DMS 273 (cell line): ENCODE measurements at regions not wholly inside any gene's neighbourhood (a gene's known extent, or its start where the extent isn't known, plus 50 kb on each side); places are given as distances from the start of the nearest gene placed in this dataset.
"Not testable (repeated sequence)": the region's sequence is repeated elsewhere in the genome, so short reads cannot be mapped to it uniquely, and the experiment has no call there.

Experiments
- DNase-seq: peaks from one replicate; lab custom pipeline; 2025; ENCODE audit not compliant: unreplicated experiment; lab: John Stamatoyannopoulos, UW

- no peak for DNase-seq
These were observed 136.7 kb upstream of the EXOC2 start for GRCh38 chr6:829656-830055.

GRCh38 chr6:827431-827830 is 134.5 kb upstream of the EXOC2 start:
- no peak for DNase-seq

DNA sequence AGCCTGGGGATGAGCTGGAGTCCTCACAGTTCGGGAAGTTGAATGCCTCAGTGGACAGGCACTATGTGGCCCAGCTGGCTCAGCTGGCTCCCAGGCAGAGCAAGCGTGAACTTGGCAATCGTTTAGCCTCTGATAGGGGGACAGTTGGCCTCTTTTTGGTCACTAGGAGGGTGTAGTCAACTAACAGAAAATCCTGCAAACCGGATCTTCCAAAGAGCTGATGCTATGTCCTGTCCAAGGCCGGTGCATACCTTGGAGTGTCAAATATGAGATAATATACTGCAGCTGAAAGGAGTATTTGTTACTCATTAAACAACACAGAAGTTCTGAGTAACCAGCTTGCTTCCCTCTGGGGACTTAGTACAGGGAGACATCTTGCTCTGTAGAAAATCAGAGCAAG is 126.2 kb upstream of the EXOC2 start:
- no peak for DNase-seq

DNA sequence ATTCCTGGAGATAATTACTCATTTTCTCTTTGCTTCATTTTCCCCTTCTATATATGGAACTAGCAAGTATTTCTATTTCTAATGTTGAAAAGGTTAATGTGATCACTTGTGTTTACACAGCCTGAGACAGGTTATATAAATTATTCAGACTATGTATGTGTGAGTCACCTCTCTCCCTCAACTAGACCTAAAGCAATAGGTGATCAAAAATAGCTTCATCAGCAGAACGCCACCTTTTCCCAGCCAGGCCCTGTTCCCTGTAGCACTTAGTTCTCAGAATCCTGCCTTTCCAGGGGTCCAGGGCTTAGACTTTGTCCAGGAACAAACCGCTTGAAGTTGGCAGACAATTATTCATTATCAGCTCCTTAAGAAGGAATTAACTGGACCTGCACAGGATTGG is 125.3 kb upstream of the EXOC2 start:
- no peak for DNase-seq

GRCh38 chr6:816510-817084 is 123.7 kb upstream of the EXOC2 start:
- DNase-seq = no peak

- DNase-seq = no peak
These were observed 122.4 kb upstream of the EXOC2 start for GRCh38 chr6:815348-815738.

DNA sequence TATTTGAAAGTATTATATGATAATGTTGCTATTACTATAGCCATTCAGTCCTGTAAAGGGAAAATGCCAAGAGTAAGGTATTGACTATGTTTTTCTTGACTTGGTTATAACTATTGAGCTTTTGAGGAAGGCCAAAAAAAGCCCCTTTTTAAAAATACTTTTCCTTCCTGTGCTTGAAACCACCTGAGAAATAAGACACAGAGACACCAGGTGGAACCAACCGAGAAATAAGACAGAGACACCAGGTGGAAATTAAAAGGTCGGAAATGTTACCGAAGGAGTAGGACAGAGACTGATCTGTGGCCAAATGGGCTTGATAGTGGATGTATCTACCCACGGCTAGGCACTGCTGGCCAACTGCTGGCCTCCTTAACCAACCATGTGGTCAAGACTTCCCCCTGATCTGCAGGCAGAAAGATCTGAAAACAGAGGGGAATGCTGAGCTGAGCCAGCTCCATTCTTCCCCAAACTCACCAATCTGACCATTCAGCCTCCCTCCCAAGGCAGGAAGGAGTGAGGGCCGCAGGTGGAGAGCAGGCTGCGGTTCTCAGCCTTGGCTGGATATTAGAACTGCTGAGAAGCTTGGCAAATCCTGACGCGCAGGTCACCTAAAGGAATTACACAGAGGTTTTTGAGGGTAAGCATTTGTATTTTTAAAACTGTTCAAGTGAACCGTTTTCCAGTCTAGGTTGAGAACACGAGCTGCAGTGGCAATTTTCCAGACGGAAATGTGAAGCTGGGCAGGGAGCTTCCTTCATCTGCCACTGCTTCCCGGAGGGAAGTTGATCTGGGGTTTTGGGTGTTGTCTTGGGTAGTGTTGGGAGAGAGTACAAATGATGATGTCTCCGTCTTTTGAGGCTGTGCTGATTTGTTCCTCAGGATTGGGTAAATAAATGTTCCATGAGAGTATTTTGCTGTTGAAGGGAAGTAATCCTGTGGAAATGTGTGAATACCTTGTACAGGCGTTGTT is 121.7 kb upstream of the EXOC2 start:
- no peak for DNase-seq

GRCh38 chr6:811831-812230 is 118.9 kb upstream of the EXOC2 start:
- no peak for DNase-seq

- no peak for DNase-seq
These were observed 118.3 kb upstream of the EXOC2 start for GRCh38 chr6:811191-811590.

GRCh38 chr6:804771-805170 is 111.8 kb upstream of the EXOC2 start:
- no peak for DNase-seq

DNA sequence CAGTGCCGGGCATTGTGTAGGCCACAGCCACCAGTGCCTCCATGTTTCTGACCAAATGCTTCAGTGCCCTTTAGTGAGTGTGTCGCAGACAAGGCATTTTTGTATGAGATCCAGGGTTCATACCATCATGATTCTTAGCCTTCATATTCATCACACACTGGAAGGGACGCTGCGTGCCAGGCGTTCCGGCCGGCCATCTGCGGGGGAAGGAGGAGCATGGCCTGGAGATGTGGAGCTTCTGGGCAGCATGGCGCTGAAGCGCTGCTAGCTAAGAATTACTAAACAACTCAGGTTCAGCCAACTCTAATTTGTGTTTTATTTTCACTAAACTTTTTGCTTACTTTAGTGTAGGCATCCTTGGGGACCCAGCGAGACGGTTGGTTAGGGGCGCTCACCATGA is 111.4 kb upstream of the EXOC2 start:
- no peak for DNase-seq

DNA sequence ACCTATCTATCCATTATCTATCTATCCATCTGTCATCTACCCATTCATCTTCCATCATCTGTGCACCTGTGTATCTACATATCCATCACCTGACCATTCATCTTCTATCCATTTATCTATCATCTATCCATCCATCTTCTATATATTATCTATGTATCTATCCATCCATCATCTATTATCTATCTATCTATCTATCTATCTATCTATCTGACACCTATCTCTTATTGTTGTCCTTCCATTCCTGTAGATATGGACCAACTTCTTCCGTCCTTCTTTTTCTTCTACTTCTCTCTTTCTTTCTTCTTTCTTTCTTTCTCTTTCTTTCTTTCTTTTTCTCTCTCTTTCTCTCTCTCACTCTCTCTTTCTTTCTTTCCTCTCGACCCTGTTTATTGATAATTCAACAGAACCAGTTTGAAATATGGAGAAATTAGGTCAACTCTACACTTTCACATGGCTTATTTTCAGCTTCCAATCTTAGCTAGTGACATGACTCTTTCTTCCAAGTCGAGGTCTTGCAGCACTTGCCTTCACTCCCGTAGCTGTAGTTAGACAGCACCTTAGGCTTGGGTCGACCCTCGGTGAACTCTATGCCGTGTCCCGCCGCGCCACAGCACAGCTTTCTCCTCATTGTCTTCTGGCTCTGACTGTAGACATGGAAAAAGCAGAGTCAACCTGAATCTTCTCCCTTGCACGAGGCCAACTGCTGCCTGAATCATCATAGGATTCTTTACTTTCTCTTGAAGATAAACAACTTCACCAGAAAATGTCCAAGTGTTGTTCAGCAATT is 110.4 kb upstream of the EXOC2 start:
- DNase-seq = no peak

GRCh38 chr6:802701-803100 is 109.8 kb upstream of the EXOC2 start:
- DNase-seq = no peak

DNA sequence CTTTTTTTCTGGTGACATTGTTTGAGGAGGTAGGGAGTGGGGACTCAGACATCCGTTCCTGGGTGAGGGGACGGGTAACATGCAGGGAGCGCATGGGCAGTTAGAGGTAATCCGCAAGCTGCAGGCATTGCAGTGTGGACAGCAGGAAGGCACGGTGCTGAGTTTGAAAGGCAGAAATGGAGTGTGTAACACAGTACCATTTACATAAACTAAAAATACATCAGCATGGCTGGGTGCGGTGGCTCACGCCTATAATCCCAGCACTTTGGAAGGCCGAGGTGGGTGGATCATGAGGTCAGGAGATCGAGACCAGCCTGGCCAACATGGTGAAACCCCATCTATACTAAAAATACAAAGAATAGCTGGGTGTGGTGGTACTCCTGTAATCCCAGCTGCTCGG is 109.3 kb upstream of the EXOC2 start:
- not testable (repeated sequence) for DNase-seq

- DNase-seq = no peak
These were observed 106.8 kb upstream of the EXOC2 start for GRCh38 chr6:799769-800168.

GRCh38 chr6:797479-798077 is 104.6 kb upstream of the EXOC2 start:
- DNase-seq = peak; percentile 79

DNA sequence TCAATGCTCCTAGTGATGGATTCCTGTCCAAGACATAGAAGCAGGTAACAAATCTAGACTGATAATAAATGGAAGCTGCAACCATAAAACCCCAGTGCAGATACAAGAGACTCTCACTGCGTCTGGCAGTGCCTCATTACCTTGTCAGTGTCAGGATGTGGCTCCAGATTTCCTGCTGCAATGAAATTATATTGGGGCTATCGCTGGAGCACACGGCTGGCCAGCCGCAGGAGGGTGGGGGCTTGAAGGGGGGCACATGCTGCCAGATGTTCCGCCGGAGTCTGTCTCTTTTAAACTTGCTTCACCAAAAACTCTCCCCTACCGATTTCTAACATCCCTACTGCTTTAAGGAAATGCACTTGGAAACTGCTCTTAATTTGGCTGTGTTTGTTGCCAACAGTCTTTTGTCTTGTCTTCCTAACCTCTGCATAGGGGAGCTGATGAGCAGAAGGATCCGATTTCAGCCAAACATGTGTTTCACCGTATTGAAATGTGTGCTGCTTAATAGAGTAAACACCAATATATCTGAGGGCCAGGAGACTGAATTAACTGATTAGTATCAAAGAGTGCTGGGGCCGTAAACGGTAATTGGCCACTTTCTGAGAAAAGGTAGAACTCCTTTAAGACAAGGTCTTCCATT is 102.2 kb upstream of the EXOC2 start:
- peak; percentile 45 for DNase-seq

GRCh38 chr6:793261-793660 is 100.3 kb upstream of the EXOC2 start:
- no peak for DNase-seq

DNA sequence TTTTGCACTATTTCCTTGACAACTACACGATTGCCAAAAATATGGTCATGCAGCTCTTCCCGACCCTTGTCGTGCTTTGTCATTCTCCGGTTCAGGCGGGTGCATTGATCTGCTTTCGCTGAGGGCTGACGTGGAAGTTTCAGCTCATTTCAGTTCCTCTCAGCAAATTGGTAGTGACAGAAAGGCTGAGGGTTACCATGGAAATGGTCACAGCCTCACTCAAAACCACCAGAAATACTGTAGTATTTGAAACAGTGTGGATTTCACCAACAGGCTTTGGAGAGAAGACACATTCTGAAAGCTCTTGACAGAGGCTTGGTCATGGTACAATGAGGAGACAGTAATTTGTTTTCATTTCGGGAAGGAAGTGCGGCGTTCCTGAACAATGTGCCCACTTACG is 99.7 kb upstream of the EXOC2 start:
- DNase-seq = no peak

DNA sequence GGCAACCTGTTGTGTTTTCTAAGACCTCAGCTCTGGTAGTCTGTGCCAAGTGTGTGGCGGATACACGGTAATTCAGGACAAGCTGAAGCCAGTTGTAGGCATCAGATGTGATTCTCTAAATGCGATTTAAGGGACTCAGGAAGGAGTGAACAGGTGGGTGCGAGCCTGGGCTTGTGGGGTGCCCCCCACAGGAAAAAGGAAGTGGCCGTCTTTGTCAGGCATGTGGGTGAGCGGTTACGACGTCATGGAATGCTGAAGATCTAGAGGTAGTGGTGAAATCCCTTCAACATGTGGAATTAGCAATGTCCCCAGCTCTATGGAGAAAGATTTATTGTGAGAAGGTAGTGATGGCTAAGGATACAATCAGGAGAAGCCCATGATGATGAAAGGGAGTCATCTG is 95.1 kb upstream of the EXOC2 start:
- DNase-seq = no peak
